PC-3 (cell line): ENCODE measurements at regions not wholly inside any gene's neighbourhood (a gene's known extent, or its start where the extent isn't known, plus 50 kb on each side); places are given as distances from the start of the nearest gene placed in this dataset.

ENCODE experiments used
- CTCF ChIP-seq: fragments of 300-600 bp; sonication (generic); conservative IDR thresholded peaks from 2 replicates; pipeline ENCODE4 v1.5.1; 2017; ENCODE audit warnings: antibody characterized with exemption, low read depth, mild to moderate bottlenecking, low read length
- EZH2phosphoT487 ChIP-seq: fragments of 300-600 bp; sonication (generic); IDR thresholded peaks from 2 replicates; pipeline ENCODE4 v1.6.1; 2018; ENCODE audit warnings: mild to moderate bottlenecking, antibody characterized with exemption, low read length, borderline replicate concordance

GRCh38 chr9:135229701-135230385 lies 142.4 kb downstream of the OLFM1 start:
- TF ChIP-seq CTCF (no peak), EZH2phosphoT487 (no peak)
